Gastroesophageal sphincter (tissue), 4 donors: ENCODE measurements at regions not wholly inside any gene's neighbourhood (a gene's known extent, or its start where the extent isn't known, plus 50 kb on each side); places are given as distances from the start of the nearest gene placed in this dataset.
"Not testable (repeated sequence)": the region's sequence is repeated elsewhere in the genome, so short reads cannot be mapped to it uniquely, and the experiment has no call there.

ENCODE experiments used
- ATAC-seq: fragments of 150-250 bp; one replicate; pipeline ENCODE4 v1.9.1; 2016; ENCODE audit warnings: mild to moderate bottlenecking, moderate library complexity
- H3K27ac ChIP-seq, 4 donors: fragments of 200-600 bp; sonication (generic) in 3 of 4; 1 replicate in 3 of 4; 2 replicates in 1 of 4; pipeline ENCODE4 v1.5.1; 2016 to 2019
- H3K27me3 ChIP-seq: fragments of 200-600 bp; sonication (generic); one replicate; pipeline ENCODE4 v1.5.1; 2019
- H3K36me3 ChIP-seq, 2 donors: fragments of 200-600 bp; sonication (generic); one replicate each; pipeline ENCODE4 v1.5.1; 2019; ENCODE audit warnings: control low read depth in 1 of 2
- H3K4me1 ChIP-seq, 3 donors: fragments of 200-600 bp; sonication (generic); 1 replicate in 2 of 3; 2 replicates in 1 of 3; pipeline ENCODE4 v1.5.1; 2016 to 2019; ENCODE audit warnings: control low read depth in 2 of 3
- H3K4me3 ChIP-seq, 2 donors: fragments of 200-600 bp; sonication (generic); one replicate each; pipeline ENCODE4 v1.5.1; 2019; ENCODE audit warnings: mild to moderate bottlenecking in 1 of 2, moderate library complexity in 1 of 2
- H3K9me3 ChIP-seq, 3 donors: fragments of 200-600 bp; sonication (generic); one replicate each; pipeline ENCODE4 v1.5.1; 2017 to 2019; ENCODE audit warnings: control low read depth in 2 of 3
- EP300 ChIP-seq: sonication (generic); formaldehyde crosslinking; IDR thresholded peaks from one replicate; pipeline ENCODE4 v1.6.1; 2017; ENCODE audit warnings: antibody characterized with exemption, mild to moderate bottlenecking
- POLR2A ChIP-seq, 2 donors: fragments of 450-650 bp; IDR thresholded peaks; one replicate each; pipeline ENCODE4 v1.6.1; 2017; ENCODE audit warnings: antibody characterized with exemption in 2 of 2, mild to moderate bottlenecking in 2 of 2, moderate library complexity in 1 of 2
- POLR2AphosphoS5 ChIP-seq: sonication (generic); formaldehyde crosslinking; IDR thresholded peaks from one replicate; pipeline ENCODE4 v1.6.1; 2017; ENCODE audit warnings: antibody characterized with exemption
- WGBS, 2 donors: methylation state at CpG; one replicate each; pipeline ENCODE4 v1.1.5; 2018; ENCODE audit warnings: low coverage in 1 of 2; 5-methylcytosine and 5-hydroxymethylcytosine counted together
- TF ChIP-seq, protein P1 (sequence below), 4 experiments: fragments of 200-600 bp in 2 of 4; fragments of 450-650 bp in 2 of 4; sonication (generic) in 1 of 4; IDR thresholded peaks; one replicate each; pipeline ENCODE4 v1.5.1; 2017 to 2019; ENCODE audit warnings: antibody characterized with exemption in 4 of 4, mild to moderate bottlenecking in 2 of 4, moderate library complexity in 2 of 4

DNA sequence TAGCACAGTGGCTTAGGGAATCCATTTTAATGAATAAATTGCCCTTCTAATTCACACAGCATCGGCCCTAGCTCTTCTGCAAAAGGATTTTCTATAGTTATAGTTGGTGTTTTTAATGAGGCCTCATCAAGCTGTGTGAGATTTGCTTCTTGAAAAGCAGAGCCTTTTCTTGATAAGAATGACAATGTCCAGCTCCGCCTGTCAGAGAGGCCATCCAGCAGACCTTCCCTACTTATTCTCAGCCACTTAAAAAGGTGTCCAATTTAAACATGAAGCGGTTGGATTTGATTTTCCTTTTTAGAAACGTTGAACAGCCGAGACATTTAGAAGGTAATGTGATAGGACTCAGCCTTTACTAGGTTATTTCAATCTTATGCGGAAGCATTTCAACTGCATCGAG, 134.4 kb downstream of the ZNF608 start:
- TF ChIP-seq POLR2AphosphoS5 (no peak), EP300 (no peak), POLR2A (IDR thresholded peaks at IDR 0.05) (no peak)
- TF ChIP-seq, protein P1, sequence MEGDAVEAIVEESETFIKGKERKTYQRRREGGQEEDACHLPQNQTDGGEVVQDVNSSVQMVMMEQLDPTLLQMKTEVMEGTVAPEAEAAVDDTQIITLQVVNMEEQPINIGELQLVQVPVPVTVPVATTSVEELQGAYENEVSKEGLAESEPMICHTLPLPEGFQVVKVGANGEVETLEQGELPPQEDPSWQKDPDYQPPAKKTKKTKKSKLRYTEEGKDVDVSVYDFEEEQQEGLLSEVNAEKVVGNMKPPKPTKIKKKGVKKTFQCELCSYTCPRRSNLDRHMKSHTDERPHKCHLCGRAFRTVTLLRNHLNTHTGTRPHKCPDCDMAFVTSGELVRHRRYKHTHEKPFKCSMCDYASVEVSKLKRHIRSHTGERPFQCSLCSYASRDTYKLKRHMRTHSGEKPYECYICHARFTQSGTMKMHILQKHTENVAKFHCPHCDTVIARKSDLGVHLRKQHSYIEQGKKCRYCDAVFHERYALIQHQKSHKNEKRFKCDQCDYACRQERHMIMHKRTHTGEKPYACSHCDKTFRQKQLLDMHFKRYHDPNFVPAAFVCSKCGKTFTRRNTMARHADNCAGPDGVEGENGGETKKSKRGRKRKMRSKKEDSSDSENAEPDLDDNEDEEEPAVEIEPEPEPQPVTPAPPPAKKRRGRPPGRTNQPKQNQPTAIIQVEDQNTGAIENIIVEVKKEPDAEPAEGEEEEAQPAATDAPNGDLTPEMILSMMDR (IDR thresholded peaks at IDR 0.05), result no peak
- 56 to 87% methylated on average over 6 to 7 of the region's 7 CpGs for WGBS, 2 donors
- Histone ChIP-seq H3K9me3 (no peaks in the 10 kb centered on the region), H3K27ac (no peak overlapping the region), H3K27me3 (no peaks in the 10 kb centered on the region), H3K4me3 (no peak overlapping the region), H3K4me1 (no peaks in the 10 kb centered on the region), H3K36me3 (no peaks in the 10 kb centered on the region)
- no peak for ATAC-seq

DNA sequence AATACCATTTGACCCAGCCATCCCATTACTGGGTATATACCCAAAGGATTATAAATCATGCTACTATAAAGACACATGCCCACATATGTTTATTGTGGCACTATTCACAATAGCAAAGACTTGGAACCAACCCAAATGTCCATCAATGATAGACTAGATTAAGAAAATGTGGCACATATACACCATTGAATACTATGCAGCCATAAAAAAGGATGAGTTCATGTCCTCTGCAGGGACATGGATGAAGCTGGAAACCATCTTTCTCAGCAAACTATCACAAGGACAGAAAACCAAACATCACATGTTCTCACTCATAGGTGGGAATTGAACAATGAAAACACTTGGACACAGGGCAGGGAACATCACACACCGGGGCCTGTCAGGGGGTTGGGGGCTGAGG, 135.2 kb downstream of the ZNF608 start:
- H3K27ac ChIP-seq, H3K9me3 ChIP-seq, H3K4me1 ChIP-seq, H3K4me3 ChIP-seq, H3K27me3 ChIP-seq, H3K36me3 ChIP-seq, ATAC-seq: not testable (repeated sequence)
- 92% methylated on average over 1 of the region's 1 CpG; no CpG with 5 or more reads in 1 of the 2 donors for WGBS, 2 donors

DNA sequence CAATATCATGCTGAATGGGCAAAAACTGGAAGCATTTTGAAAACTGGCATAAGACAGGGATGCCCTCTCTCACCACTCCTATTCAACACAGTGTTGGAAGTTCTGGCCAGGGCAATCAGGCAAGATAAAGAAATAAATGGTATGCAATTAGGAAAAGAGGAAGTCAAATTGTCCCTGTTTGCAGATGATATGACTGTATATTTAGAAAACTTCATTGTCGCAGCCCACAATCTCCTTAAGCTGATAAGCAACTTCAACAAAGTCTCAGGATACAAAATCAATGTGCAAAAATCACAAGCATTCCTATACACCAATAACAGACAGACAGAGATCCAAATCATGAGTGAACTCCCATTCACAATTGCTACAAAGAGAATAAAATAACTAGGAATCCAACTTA, 136.8 kb downstream of the ZNF608 start:
- not testable (repeated sequence) for H3K27ac ChIP-seq, H3K4me3 ChIP-seq, ATAC-seq, H3K9me3 ChIP-seq, H3K36me3 ChIP-seq, H3K27me3 ChIP-seq
- WGBS, 2 donors, result 82 to 100% methylated on average over 1 of the region's 1 CpG
- H3K4me1 ChIP-seq, result peaks cover 0 to 20% (median 5%) of the 10 kb centered on the region in 3 donors

DNA sequence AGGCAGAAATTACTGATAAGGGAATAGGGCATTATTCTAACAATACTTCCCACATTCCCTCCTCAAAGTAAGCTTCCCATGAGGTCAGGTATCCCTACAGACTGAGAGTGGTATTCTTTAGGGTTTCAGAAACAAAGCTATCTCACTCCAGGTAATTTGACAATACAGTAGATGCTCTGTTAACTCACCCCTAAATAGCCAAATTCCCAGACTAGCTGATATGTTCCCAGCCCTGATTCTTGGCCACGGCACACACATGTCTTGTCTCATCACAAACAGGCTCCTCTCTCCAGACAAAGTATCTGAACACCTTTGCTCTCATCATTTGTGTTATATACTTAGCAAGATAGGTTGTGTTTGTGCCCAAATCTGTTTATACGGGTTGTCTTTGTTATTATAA, 139.9 kb downstream of the ZNF608 start:
- 90 to 95% methylated on average over 2 of the region's 2 CpGs for WGBS, 2 donors
- Histone ChIP-seq H3K27ac (peak overlapping the region in 1 of 4 donors; percentile 55), H3K4me3 (no peak overlapping the region), H3K36me3 (no peaks in the 10 kb centered on the region), H3K4me1 (peaks cover 0 to 28% (median 5%) of the 10 kb centered on the region in 3 donors), H3K9me3 (no peaks in the 10 kb centered on the region), H3K27me3 (no peaks in the 10 kb centered on the region)
- no peak for ATAC-seq
- TF ChIP-seq POLR2A (IDR thresholded peaks at IDR 0.05), result no peak
- TF ChIP-seq, protein P1 (IDR thresholded peaks at IDR 0.05), result no peak
- no peak for TF ChIP-seq POLR2AphosphoS5
- TF ChIP-seq EP300, result no peak

DNA sequence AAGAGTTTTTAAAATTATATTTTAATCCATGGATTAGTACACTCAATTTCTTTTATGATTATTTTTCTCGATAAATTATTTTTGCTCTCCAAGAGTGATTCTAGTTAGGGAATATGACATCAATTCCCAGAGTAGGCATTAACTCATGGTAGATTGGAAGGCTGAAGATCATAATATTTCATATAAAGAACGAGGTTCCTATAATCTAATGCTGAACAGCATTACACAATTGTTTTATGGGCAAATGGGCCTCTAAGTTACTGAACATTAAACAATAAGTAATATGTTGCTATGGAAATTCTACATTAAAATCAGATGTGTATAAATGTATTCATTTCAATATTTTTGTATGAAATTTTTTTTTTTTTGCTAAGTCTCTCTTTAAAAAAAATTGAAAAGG, 140.3 kb downstream of the ZNF608 start:
- H3K36me3 ChIP-seq, result no peaks in the 10 kb centered on the region
- TF ChIP-seq, protein P1 (IDR thresholded peaks at IDR 0.05), result no peak
- TF ChIP-seq POLR2AphosphoS5, result no peak
- no peak for TF ChIP-seq EP300
- H3K4me1 ChIP-seq, result peaks cover 0 to 28% (median 5%) of the 10 kb centered on the region in 3 donors
- H3K9me3 ChIP-seq, result no peaks in the 10 kb centered on the region
- H3K27ac ChIP-seq, result peak overlapping the region in 3 of 4 donors; percentile 34 to 62 (median 55)
- WGBS, 2 donors, result 68 to 83% methylated on average over 2 of the region's 2 CpGs
- H3K27me3 ChIP-seq, result no peaks in the 10 kb centered on the region
- no peak for ATAC-seq
- no peak overlapping the region for H3K4me3 ChIP-seq

DNA sequence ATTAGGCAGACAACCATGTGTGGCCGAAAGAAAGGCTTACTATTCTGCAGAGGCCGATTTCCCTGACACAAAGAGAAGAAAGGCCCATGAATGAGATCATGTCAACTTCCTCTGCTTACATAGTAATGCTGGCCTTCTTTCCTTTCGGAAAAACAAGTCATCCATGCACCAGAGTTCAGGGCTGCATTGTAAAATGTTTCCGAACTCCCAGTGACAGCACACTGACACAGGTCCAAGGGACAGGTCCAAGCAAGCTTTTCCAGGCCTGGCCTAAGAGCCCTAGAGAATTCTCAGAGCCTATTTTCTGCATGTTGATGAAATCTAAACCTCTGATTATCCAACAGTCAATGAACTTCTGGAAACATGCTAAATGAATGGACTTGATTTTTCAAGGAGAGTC, 140.9 kb downstream of the ZNF608 start:
- H3K27me3 ChIP-seq, result no peaks in the 10 kb centered on the region
- TF ChIP-seq POLR2A (IDR thresholded peaks at IDR 0.05) (no peak), POLR2AphosphoS5 (peak; percentile 36), EP300 (no peak)
- H3K27ac ChIP-seq, result peak overlapping the region in 3 of 4 donors; percentile 34 to 62 (median 55)
- no peaks in the 10 kb centered on the region for H3K36me3 ChIP-seq
- 34 to 40% methylated on average over 1 to 3 of the region's 4 CpGs for WGBS, 2 donors
- no peak overlapping the region for H3K4me3 ChIP-seq
- H3K4me1 ChIP-seq, result peaks cover 0 to 28% (median 5%) of the 10 kb centered on the region in 3 donors
- H3K9me3 ChIP-seq, result no peaks in the 10 kb centered on the region
- peak; percentile 84 for ATAC-seq

DNA sequence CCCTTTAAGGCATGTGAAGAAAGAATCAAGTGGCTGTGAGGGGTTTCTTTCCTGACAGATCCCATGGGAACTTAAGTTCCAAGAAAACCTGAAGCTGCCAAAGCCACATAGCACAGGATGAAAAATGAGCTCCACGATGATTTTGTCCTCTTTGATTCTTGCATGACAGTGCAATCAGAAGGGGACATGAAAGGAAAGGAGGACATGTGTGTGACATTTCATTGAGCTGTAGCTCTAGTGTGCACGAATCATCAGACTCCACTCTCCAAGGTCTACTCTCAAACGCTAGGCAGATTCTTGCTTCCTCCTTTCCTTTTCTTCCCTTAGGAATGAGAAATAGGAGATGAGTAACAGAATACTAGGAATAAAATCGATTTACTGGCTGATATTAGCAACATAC, 142.0 kb downstream of the ZNF608 start:
- no peaks in the 10 kb centered on the region for H3K9me3 ChIP-seq
- no peaks in the 10 kb centered on the region for H3K27me3 ChIP-seq
- H3K4me1 ChIP-seq, result peaks cover 0 to 39% (median 12%) of the 10 kb centered on the region in 3 donors
- ATAC-seq, result no peak
- WGBS, 2 donors, result 58 to 61% methylated on average over 4 of the region's 4 CpGs
- TF ChIP-seq POLR2A (IDR thresholded peaks at IDR 0.05) (no peak), EP300 (no peak), POLR2AphosphoS5 (no peak)
- TF ChIP-seq, protein P1 (IDR thresholded peaks at IDR 0.05), result no peak
- no peak overlapping the region for H3K4me3 ChIP-seq
- no peak overlapping the region for H3K27ac ChIP-seq
- H3K36me3 ChIP-seq, result no peaks in the 10 kb centered on the region
